ENCODE measurements at regions not wholly inside any gene's neighbourhood (a gene's known extent, or its start where the extent isn't known, plus 50 kb on each side); places are given as distances from the start of the nearest gene placed in this dataset.

DNA sequence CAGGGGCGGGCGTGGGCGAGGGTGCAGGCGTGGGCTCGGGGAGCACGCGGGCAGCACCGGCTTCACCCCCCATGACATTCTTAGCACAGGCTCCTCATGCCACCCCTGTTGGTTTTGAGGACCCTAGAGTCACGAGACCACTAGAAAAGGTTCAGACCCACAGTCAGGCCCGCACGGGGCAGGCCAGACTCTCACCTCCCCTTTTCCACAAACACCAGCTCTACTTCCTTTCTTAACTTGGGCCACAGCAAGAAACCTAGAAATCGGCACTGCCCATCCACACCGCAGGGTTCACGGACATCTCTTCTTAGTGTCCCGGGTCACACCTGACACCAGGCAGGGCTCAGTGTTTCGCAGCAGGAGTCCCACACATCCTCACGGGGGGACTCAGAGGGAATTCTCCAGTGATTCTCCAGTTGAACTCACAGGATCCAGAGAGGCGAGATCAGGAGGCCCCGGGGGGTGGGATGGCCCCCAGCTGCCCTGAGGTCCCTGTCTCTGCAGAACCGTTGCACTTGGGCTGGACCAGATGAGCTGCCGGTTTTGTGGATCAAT is 52.0 kb downstream of the JAKMIP3 start:
- ATAC-seq (ENCODE audit: low read depth), result no peak
- H3K27me3 Mint-ChIP-seq, result no peaks in the 10 kb centered on the region

DNA sequence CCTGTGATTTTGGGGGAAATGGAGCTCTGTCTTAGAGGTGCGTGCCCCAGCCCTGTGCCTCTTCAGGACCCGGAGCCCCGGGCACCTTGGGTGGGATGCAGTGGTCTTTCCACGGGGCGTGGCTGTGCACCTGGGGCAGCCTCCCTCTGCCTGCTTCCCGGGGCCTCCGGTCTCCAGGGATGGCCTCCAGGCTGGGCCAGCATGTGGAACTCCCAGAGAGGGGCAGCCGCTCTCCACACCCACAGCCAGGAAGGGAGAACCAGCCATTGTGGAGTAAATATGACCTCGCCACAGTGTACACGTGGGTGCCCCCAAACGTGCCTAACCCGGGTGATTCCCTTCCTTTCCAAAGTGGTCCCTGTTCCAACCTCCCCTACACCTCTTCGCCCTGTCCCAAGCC is 52.6 kb downstream of the JAKMIP3 start:
- H3K4me1 Mint-ChIP-seq, result no peaks in the 10 kb centered on the region
- Histone ChIP-seq H3K4me3 (ENCODE audit: control extremely low read depth in 1 of 5, extremely low read depth in 1 of 5, insufficient read depth in 1 of 5, low read depth in 2 of 5, low read length in 4 of 5) (no peak overlapping the region), H4K20me1 (ENCODE audit: control insufficient read depth, insufficient read depth, low read length, poor library complexity, severe bottlenecking) (no peaks in the 10 kb centered on the region), H3K27ac (ENCODE audit: low read length in 2 of 2) (no peak overlapping the region), H3K9me3 (ENCODE audit: control extremely low read depth in 1 of 3, control insufficient read depth in 2 of 3, insufficient read depth in 1 of 3, low read length in 2 of 3) (peaks cover 0 to 8% (median 0%) of the 10 kb centered on the region in 3 donors), H3K4me1 (ENCODE audit: control insufficient read depth in 2 of 2, insufficient read depth in 2 of 2, low read length in 2 of 2) (no peaks in the 10 kb centered on the region), H3K27me3 (replicated peaks in 1 of 4; ENCODE audit: control extremely low read depth in 1 of 4, control insufficient read depth in 3 of 4, insufficient read depth in 4 of 4, low read length in 3 of 4) (no peaks in the 10 kb centered on the region), H3K9ac (ENCODE audit: low read length) (no peak overlapping the region), H3K4me2 (replicated peaks; ENCODE audit: low read depth, low read length, poor library complexity, severe bottlenecking) (no peak overlapping the region), H3K79me2 (ENCODE audit: control insufficient read depth, insufficient read depth, low read length) (no peaks in the 10 kb centered on the region), H3K36me3 (replicated peaks in 1 of 2; ENCODE audit: control extremely low read depth in 1 of 2, control insufficient read depth in 1 of 2, extremely low read depth in 1 of 2, insufficient read depth in 2 of 2, low read length in 1 of 2) (no peaks in the 10 kb centered on the region), H2AFZ (ENCODE audit: insufficient read depth, low read depth, low read length, poor library complexity, severe bottlenecking) (no peak overlapping the region)
- no peaks in the 10 kb centered on the region for H3K27me3 Mint-ChIP-seq
- no peak overlapping the region for H3K27ac Mint-ChIP-seq
- H3K4me3 Mint-ChIP-seq, result no peak overlapping the region
- 94% methylated on average over 10 of the region's 13 CpGs for WGBS (ENCODE audit: insufficient coverage)
- DNase-seq, result no peak
- intact Hi-C loops (cut with micrococcal nuclease), result no loop called here
- POLR2A ChIA-PET, result no interaction called here
- ATAC-seq (ENCODE audit: low read depth), result no peak
- CTCF ChIA-PET, result no interaction called here
- H3K9me3 Mint-ChIP-seq (ENCODE audit: insufficient read depth), result no peaks in the 10 kb centered on the region
- no peak for TF ChIP-seq EZH2 (IDR thresholded peaks at IDR 0.05; ENCODE audit: borderline replicate concordance, insufficient read depth, low read depth, low read length, poor library complexity, severe bottlenecking)

More for the DNA sequence above, 52.0 kb downstream of the JAKMIP3 start:
- no peak for DNase-seq
- ChIA-PET POLR2A (no interaction called here), CTCF (no interaction called here)
- Mint-ChIP-seq H3K4me3 (no peak overlapping the region), H3K9me3 (ENCODE audit: insufficient read depth) (no peaks in the 10 kb centered on the region), H3K4me1 (no peaks in the 10 kb centered on the region), H3K27ac (no peak overlapping the region)
- Histone ChIP-seq H3K4me3 (ENCODE audit: control extremely low read depth in 1 of 5, extremely low read depth in 1 of 5, insufficient read depth in 1 of 5, low read depth in 2 of 5, low read length in 4 of 5) (no peak overlapping the region), H3K9me3 (ENCODE audit: control extremely low read depth in 1 of 3, control insufficient read depth in 2 of 3, insufficient read depth in 1 of 3, low read length in 2 of 3) (peaks cover 0 to 8% (median 0%) of the 10 kb centered on the region in 3 donors), H2AFZ (ENCODE audit: insufficient read depth, low read depth, low read length, poor library complexity, severe bottlenecking) (no peak overlapping the region), H3K27me3 (replicated peaks in 1 of 4; ENCODE audit: control extremely low read depth in 1 of 4, control insufficient read depth in 3 of 4, insufficient read depth in 4 of 4, low read length in 3 of 4) (no peaks in the 10 kb centered on the region), H4K20me1 (ENCODE audit: control insufficient read depth, insufficient read depth, low read length, poor library complexity, severe bottlenecking) (no peaks in the 10 kb centered on the region), H3K36me3 (replicated peaks in 1 of 2; ENCODE audit: control extremely low read depth in 1 of 2, control insufficient read depth in 1 of 2, extremely low read depth in 1 of 2, insufficient read depth in 2 of 2, low read length in 1 of 2) (no peaks in the 10 kb centered on the region), H3K27ac (ENCODE audit: low read length in 2 of 2) (no peak overlapping the region), H3K9ac (ENCODE audit: low read length) (no peak overlapping the region), H3K4me2 (replicated peaks; ENCODE audit: low read depth, low read length, poor library complexity, severe bottlenecking) (no peak overlapping the region), H3K4me1 (ENCODE audit: control insufficient read depth in 2 of 2, insufficient read depth in 2 of 2, low read length in 2 of 2) (no peaks in the 10 kb centered on the region), H3K79me2 (ENCODE audit: control insufficient read depth, insufficient read depth, low read length) (no peaks in the 10 kb centered on the region)
- TF ChIP-seq, protein P1, sequence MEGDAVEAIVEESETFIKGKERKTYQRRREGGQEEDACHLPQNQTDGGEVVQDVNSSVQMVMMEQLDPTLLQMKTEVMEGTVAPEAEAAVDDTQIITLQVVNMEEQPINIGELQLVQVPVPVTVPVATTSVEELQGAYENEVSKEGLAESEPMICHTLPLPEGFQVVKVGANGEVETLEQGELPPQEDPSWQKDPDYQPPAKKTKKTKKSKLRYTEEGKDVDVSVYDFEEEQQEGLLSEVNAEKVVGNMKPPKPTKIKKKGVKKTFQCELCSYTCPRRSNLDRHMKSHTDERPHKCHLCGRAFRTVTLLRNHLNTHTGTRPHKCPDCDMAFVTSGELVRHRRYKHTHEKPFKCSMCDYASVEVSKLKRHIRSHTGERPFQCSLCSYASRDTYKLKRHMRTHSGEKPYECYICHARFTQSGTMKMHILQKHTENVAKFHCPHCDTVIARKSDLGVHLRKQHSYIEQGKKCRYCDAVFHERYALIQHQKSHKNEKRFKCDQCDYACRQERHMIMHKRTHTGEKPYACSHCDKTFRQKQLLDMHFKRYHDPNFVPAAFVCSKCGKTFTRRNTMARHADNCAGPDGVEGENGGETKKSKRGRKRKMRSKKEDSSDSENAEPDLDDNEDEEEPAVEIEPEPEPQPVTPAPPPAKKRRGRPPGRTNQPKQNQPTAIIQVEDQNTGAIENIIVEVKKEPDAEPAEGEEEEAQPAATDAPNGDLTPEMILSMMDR (IDR thresholded peaks at IDR 0.05), result no peak
- no peak for TF ChIP-seq EZH2 (IDR thresholded peaks at IDR 0.05; ENCODE audit: borderline replicate concordance, insufficient read depth, low read depth, low read length, poor library complexity, severe bottlenecking)
- intact Hi-C loops (cut with micrococcal nuclease), result no loop called here
- 91% methylated on average over 20 of the region's 21 CpGs for WGBS (ENCODE audit: insufficient coverage)

Data from B cell (primary cell).